Keratinocyte (primary cell): ENCODE measurements at regions not wholly inside any gene's neighbourhood (a gene's known extent, or its start where the extent isn't known, plus 50 kb on each side); places are given as distances from the start of the nearest gene placed in this dataset.

Experiments used
- DNase-seq: peaks from one replicate; pipeline ENCODE4 v3.0.0-alpha.2; 2011; ENCODE audit warnings: low read depth, missing footprints, low spot score
- FAIRE-seq: peaks from 2 replicates; lab custom pipeline; 2011; peaks lifted over from hg19 to GRCh38; lab: Jason Lieb, UNC
- H2AFZ ChIP-seq: 2 replicates; pipeline ENCODE4 v1.6.0; 2012; ENCODE audit warnings: low read length, control low read depth, inconsistent platforms; ENCODE audit not compliant: control insufficient read depth
- H3K27ac ChIP-seq: 2 replicates; pipeline ENCODE4 v1.5.1; 2011; ENCODE audit warnings: low read length; ENCODE audit not compliant: control insufficient read depth, insufficient read depth
- H3K27me3 ChIP-seq: 3 replicates; pipeline ENCODE4 v1.6.0; 2011; ENCODE audit warnings: low read length; ENCODE audit not compliant: control insufficient read depth, insufficient read depth; ENCODE audit errors: extremely low read depth
- H3K36me3 ChIP-seq, 2 experiments: 2 replicates in 1 of 2; 3 replicates in 1 of 2; pipeline ENCODE4 v1.5.1; 2011; ENCODE audit warnings: low read length in 2 of 2, mild to moderate bottlenecking in 1 of 2; ENCODE audit not compliant: control insufficient read depth in 2 of 2, insufficient read depth in 2 of 2; ENCODE audit errors: extremely low read depth in 1 of 2
- H3K4me1 ChIP-seq: 3 replicates; pipeline ENCODE4 v1.5.1; 2011; ENCODE audit warnings: low read length; ENCODE audit not compliant: control insufficient read depth, insufficient read depth; ENCODE audit errors: extremely low read depth
- H3K4me2 ChIP-seq: 3 replicates; pipeline ENCODE4 v1.6.0; 2011; ENCODE audit warnings: low read depth, low read length; ENCODE audit not compliant: control insufficient read depth, insufficient read depth; ENCODE audit errors: extremely low read depth
- H3K4me3 ChIP-seq, 3 experiments: fragments of 200-600 bp in 1 of 3; sonication (generic) in 1 of 3; 2 replicates in 2 of 3; 3 replicates in 1 of 3; pipeline ENCODE4 v1.5.1; 2011 to 2016; ENCODE audit warnings: low read length in 3 of 3, mild to moderate bottlenecking in 3 of 3, control low read depth in 2 of 3, inconsistent platforms in 1 of 3, low read depth in 1 of 3, mixed read lengths in 1 of 3, mixed run types in 1 of 3, moderate library complexity in 1 of 3; ENCODE audit not compliant: control insufficient read depth in 2 of 3, insufficient read depth in 2 of 3; ENCODE audit errors: extremely low read depth in 1 of 3
- H3K79me2 ChIP-seq: 2 replicates; pipeline ENCODE4 v1.6.0; 2012; ENCODE audit warnings: low read length; ENCODE audit not compliant: control insufficient read depth, insufficient read depth
- H3K9ac ChIP-seq: 3 replicates; pipeline ENCODE4 v1.6.0; 2011; ENCODE audit warnings: low read length; ENCODE audit not compliant: control insufficient read depth, insufficient read depth; ENCODE audit errors: extremely low read depth
- H3K9me1 ChIP-seq: 3 replicates; pipeline ENCODE4 v1.6.0; 2011; ENCODE audit warnings: low read length; ENCODE audit not compliant: control insufficient read depth, insufficient read depth; ENCODE audit errors: extremely low read depth
- H3K9me3 ChIP-seq: 2 replicates; pipeline ENCODE4 v1.5.1; 2012; ENCODE audit warnings: low read depth, low read length; ENCODE audit not compliant: control insufficient read depth
- H4K20me1 ChIP-seq: 3 replicates; pipeline ENCODE4 v1.6.0; 2011; ENCODE audit warnings: low read length; ENCODE audit not compliant: control insufficient read depth, insufficient read depth; ENCODE audit errors: extremely low read depth
- EZH2 ChIP-seq: IDR thresholded peaks from one replicate; pipeline ENCODE4 v1.6.1; 2012; ENCODE audit warnings: inconsistent platforms, mild to moderate bottlenecking, low read length, moderate library complexity
- dilution Hi-C: fragments of 300-500 bp; cut with MboI; formaldehyde crosslinking; loops from one replicate; pipeline ENCODE4 v1.7.0; 2020; ENCODE audit warnings: low sequenced_read_pairs; ENCODE audit not compliant: extremely low pct_ligation_motif_present
- TF ChIP-seq, protein P1 (sequence below), 3 experiments: IDR thresholded peaks in 1 of 3; conservative IDR thresholded peaks in 1 of 3; optimal IDR thresholded peaks in 1 of 3; 2 replicates in 2 of 3; 3 replicates in 1 of 3; pipeline versions ENCODE3 to v1.5.1; 2011; ENCODE audit warnings: low read length in 3 of 3, mild to moderate bottlenecking in 3 of 3, moderate library complexity in 2 of 3, control low read depth in 1 of 3, inconsistent platforms in 1 of 3; ENCODE audit not compliant: insufficient read depth in 2 of 3; ENCODE audit errors: extremely low read depth in 1 of 3

GRCh38 chr11:20235164-20235563, 74.9 kb upstream of the DBX1 start:
- dilution Hi-C loops: no loop called here

GRCh38 chr11:20227631-20228030, 67.4 kb upstream of the DBX1 start:
- Histone ChIP-seq H3K79me2 (no peaks in the 10 kb centered on the region), H4K20me1 (peaks cover 4% of the 10 kb centered on the region), H3K36me3 (no peaks in the 10 kb centered on the region), H3K9me1 (no peaks in the 10 kb centered on the region), H3K27ac (no peak overlapping the region), H3K9ac (no peak overlapping the region), H2AFZ (no peak overlapping the region), H3K4me3 (no peak overlapping the region), H3K4me2 (no peak overlapping the region), H3K4me1 (no peaks in the 10 kb centered on the region), H3K27me3 (no peaks in the 10 kb centered on the region), H3K9me3 (no peaks in the 10 kb centered on the region)
- FAIRE-seq: no peak
- no peak for DNase-seq
- no peak for TF ChIP-seq EZH2
- TF ChIP-seq, protein P1, sequence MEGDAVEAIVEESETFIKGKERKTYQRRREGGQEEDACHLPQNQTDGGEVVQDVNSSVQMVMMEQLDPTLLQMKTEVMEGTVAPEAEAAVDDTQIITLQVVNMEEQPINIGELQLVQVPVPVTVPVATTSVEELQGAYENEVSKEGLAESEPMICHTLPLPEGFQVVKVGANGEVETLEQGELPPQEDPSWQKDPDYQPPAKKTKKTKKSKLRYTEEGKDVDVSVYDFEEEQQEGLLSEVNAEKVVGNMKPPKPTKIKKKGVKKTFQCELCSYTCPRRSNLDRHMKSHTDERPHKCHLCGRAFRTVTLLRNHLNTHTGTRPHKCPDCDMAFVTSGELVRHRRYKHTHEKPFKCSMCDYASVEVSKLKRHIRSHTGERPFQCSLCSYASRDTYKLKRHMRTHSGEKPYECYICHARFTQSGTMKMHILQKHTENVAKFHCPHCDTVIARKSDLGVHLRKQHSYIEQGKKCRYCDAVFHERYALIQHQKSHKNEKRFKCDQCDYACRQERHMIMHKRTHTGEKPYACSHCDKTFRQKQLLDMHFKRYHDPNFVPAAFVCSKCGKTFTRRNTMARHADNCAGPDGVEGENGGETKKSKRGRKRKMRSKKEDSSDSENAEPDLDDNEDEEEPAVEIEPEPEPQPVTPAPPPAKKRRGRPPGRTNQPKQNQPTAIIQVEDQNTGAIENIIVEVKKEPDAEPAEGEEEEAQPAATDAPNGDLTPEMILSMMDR (optimal IDR thresholded peaks at IDR 0.05 in 1 of 3, IDR thresholded peaks at IDR 0.05 in 1 of 3, conservative IDR thresholded peaks at IDR 0.05 in 1 of 3; ENCODE audit: extremely low read depth in 1 of 3, insufficient read depth in 2 of 3, low read length in 3 of 3): no peak
- dilution Hi-C loops: no loop called here

More at GRCh38 chr11:20235164-20235563, 74.9 kb upstream of the DBX1 start:
- TF ChIP-seq, protein P1 (optimal IDR thresholded peaks at IDR 0.05 in 1 of 3, IDR thresholded peaks at IDR 0.05 in 1 of 3, conservative IDR thresholded peaks at IDR 0.05 in 1 of 3; ENCODE audit: extremely low read depth in 1 of 3, insufficient read depth in 2 of 3, low read length in 3 of 3): no peak
- TF ChIP-seq EZH2: no peak
- no peaks in the 10 kb centered on the region for H3K4me1 ChIP-seq
- H3K27me3 ChIP-seq: no peaks in the 10 kb centered on the region
- no peak for DNase-seq
- H3K27ac ChIP-seq: no peak overlapping the region
- H4K20me1 ChIP-seq: no peaks in the 10 kb centered on the region
- H3K79me2 ChIP-seq: no peaks in the 10 kb centered on the region
- FAIRE-seq: no peak
- no peak overlapping the region for H3K4me2 ChIP-seq
- no peak overlapping the region for H3K4me3 ChIP-seq
- no peaks in the 10 kb centered on the region for H3K9me1 ChIP-seq
- H3K9me3 ChIP-seq: no peaks in the 10 kb centered on the region
- H2AFZ ChIP-seq: no peak overlapping the region
- H3K9ac ChIP-seq: no peak overlapping the region
- no peaks in the 10 kb centered on the region for H3K36me3 ChIP-seq
